A549 (cell line): ENCODE measurements at regions not wholly inside any gene's neighbourhood (a gene's known extent, or its start where the extent isn't known, plus 50 kb on each side); places are given as distances from the start of the nearest gene placed in this dataset.

Experiments
- ATAC-seq, 2 experiments: fragments of 200-7000 bp in 1 of 2; fragments of >200 bp in 1 of 2; cut with Nextera tagmentation in 1 of 2; cut with Tn5 transposase in 1 of 2; 3 replicates each; pipeline versions ENCODE4 v1.8.0 to v1.9.1; 2018 to 2020; ENCODE audit warnings: mild to moderate bottlenecking in 1 of 2, moderate library complexity in 1 of 2
- CTCF ChIA-PET: fragments of 300-600 bp; sonication (Branson Sonifier 250); formaldehyde crosslinking; extraction: SDS; loops from one replicate; lab custom pipeline; 2021; ENCODE audit warnings: antibody characterized with exemption, inconsistent platforms; lab: Yijun Ruan, JAX
- POLR2A ChIA-PET: fragments of 350-600 bp; formaldehyde crosslinking; extraction: SDS; loops from one replicate; lab custom pipeline; 2021; ENCODE audit warnings: antibody characterized with exemption, inconsistent platforms; lab: Yijun Ruan, JAX
- DNase-seq, 2 experiments: peaks; one replicate each; pipeline versions ENCODE4 v3.0.0 to v3.0.0-alpha.2; 2011 to 2016; ENCODE audit warnings: low read depth in 1 of 2, low spot score in 1 of 2
- FAIRE-seq: peaks from 2 replicates; lab custom pipeline; 2011; peaks lifted over from hg19 to GRCh38; lab: Jason Lieb, UNC
- H3K27ac ChIP-seq, 2 experiments: fragments of >200 bp; sonication (Bioruptor Twin); formaldehyde crosslinking; 3 replicates each; pipeline ENCODE4 v1.5.1; 2016 to 2017
- H3K4me1 ChIP-seq: fragments of >200 bp; sonication (Bioruptor Twin); formaldehyde crosslinking; 3 replicates; pipeline ENCODE4 v1.6.1; 2016
- H3K4me2 ChIP-seq: fragments of >200 bp; sonication (Bioruptor Twin); formaldehyde crosslinking; 3 replicates; pipeline ENCODE4 v1.6.1; 2016
- H3K4me3 ChIP-seq: fragments of >200 bp; sonication (Bioruptor Twin); formaldehyde crosslinking; 3 replicates; pipeline ENCODE4 v1.5.1; 2016
- H3K9me3 ChIP-seq: fragments of >200 bp; sonication (Bioruptor Twin); formaldehyde crosslinking; 3 replicates; pipeline ENCODE4 v1.6.1; 2016
- CBX2 ChIP-seq: fragments of 200-600 bp; sonication (generic); IDR thresholded peaks from 2 replicates; pipeline ENCODE4 v1.6.1; 2016; ENCODE audit warnings: low read depth, mild to moderate bottlenecking, borderline replicate concordance
- CBX8 ChIP-seq: fragments of 200-600 bp; sonication (generic); IDR thresholded peaks from 2 replicates; pipeline ENCODE4 v1.6.1; 2016
- CHD2 ChIP-seq: fragments of 150-350 bp; IDR thresholded peaks from 2 replicates; pipeline ENCODE4 v1.6.1; 2014; ENCODE audit warnings: low read length; ENCODE audit not compliant: partially characterized antibody
- EHF ChIP-seq: fragments of 250-450 bp; sonication (Bioruptor Pico); IDR thresholded peaks from 2 replicates; pipeline ENCODE4 v1.5.0; 2020; ENCODE audit warnings: mild to moderate bottlenecking
- EP300 ChIP-seq, 2 experiments: fragments of >200 bp; sonication (Bioruptor Twin); formaldehyde crosslinking; IDR thresholded peaks; 2 replicates in 1 of 2; 3 replicates in 1 of 2; pipeline ENCODE4 v1.6.1; 2016 to 2017
- FOSB ChIP-seq: fragments of 250-450 bp; sonication (Bioruptor Pico); IDR thresholded peaks from 2 replicates; pipeline ENCODE4 v1.5.0; 2020; ENCODE audit warnings: mild to moderate bottlenecking, moderate library complexity
- FOXS1 ChIP-seq: fragments of 250-450 bp; sonication (Bioruptor Pico); IDR thresholded peaks from 2 replicates; pipeline ENCODE4 v1.5.0; 2020; ENCODE audit warnings: mild to moderate bottlenecking, moderate library complexity
- GATA3 ChIP-seq: IDR thresholded peaks from 2 replicates; pipeline ENCODE4 v1.6.1; 2012; ENCODE audit warnings: borderline replicate concordance
- HDAC2 ChIP-seq: fragments of 200-600 bp; sonication (generic); IDR thresholded peaks from 2 replicates; pipeline ENCODE4 v1.6.1; 2016
- HOXA7 ChIP-seq: fragments of 250-450 bp; sonication (Bioruptor Pico); IDR thresholded peaks from 2 replicates; pipeline ENCODE4 v1.5.0; 2020; ENCODE audit warnings: mild to moderate bottlenecking, moderate library complexity
- HOXB13 ChIP-seq: fragments of 250-450 bp; sonication (Bioruptor Pico); IDR thresholded peaks from 2 replicates; pipeline ENCODE4 v1.5.0; 2020; ENCODE audit warnings: low read depth, mild to moderate bottlenecking, moderate library complexity
- JUN ChIP-seq, 2 experiments: fragments of >200 bp; sonication (Bioruptor Twin); formaldehyde crosslinking; IDR thresholded peaks; 2 replicates in 1 of 2; 3 replicates in 1 of 2; pipeline ENCODE4 v1.6.1; 2016 to 2017
- KDM5A ChIP-seq: fragments of 200-600 bp; sonication (generic); IDR thresholded peaks from 2 replicates; pipeline ENCODE4 v1.6.1; 2016; ENCODE audit warnings: antibody characterized with exemption, mild to moderate bottlenecking
- NFE2L2 ChIP-seq: fragments of 150-350 bp; conservative IDR thresholded peaks from 2 replicates; pipeline ENCODE4 v1.6.1; 2014; ENCODE audit warnings: low read length
- POLR2A ChIP-seq: IDR thresholded peaks from 2 replicates; pipeline ENCODE4 v1.6.1; 2012; ENCODE audit warnings: mild to moderate bottlenecking, low read length
- RAD21 ChIP-seq, 2 experiments: fragments of >200 bp in 1 of 2; sonication (Bioruptor Twin) in 1 of 2; formaldehyde crosslinking in 1 of 2; IDR thresholded peaks in 1 of 2; conservative IDR thresholded peaks in 1 of 2; 2 replicates in 1 of 2; 3 replicates in 1 of 2; pipeline ENCODE4 v1.6.1; 2012 to 2018; ENCODE audit warnings: inconsistent platforms in 1 of 2
- RARB ChIP-seq: fragments of 250-450 bp; sonication (Bioruptor Pico); IDR thresholded peaks from 2 replicates; pipeline ENCODE4 v1.8.0; 2021; ENCODE audit warnings: mild to moderate bottlenecking, moderate library complexity
- RCOR1 ChIP-seq: fragments of 150-350 bp; IDR thresholded peaks from 2 replicates; pipeline ENCODE4 v1.6.1; 2014; ENCODE audit warnings: antibody characterized with exemption, low read length, low read depth
- SMC3 ChIP-seq: fragments of >200 bp; sonication (Bioruptor Twin); formaldehyde crosslinking; IDR thresholded peaks from 3 replicates; pipeline ENCODE4 v1.6.1; 2018; ENCODE audit warnings: inconsistent platforms
- SREBF2 ChIP-seq: fragments of 450-650 bp; IDR thresholded peaks from 2 replicates; pipeline ENCODE4 v1.6.1; 2014; ENCODE audit warnings: mild to moderate bottlenecking, moderate library complexity
- TFCP2L1 ChIP-seq: fragments of 250-450 bp; sonication (Bioruptor Pico); IDR thresholded peaks from 2 replicates; pipeline ENCODE4 v1.5.0; 2021; ENCODE audit warnings: mild to moderate bottlenecking
- ZFP36 ChIP-seq: fragments of 450-650 bp; IDR thresholded peaks from 2 replicates; pipeline ENCODE4 v1.6.1; 2014; ENCODE audit warnings: borderline replicate concordance; ENCODE audit not compliant: partially characterized antibody
- ZNF302 ChIP-seq: fragments of 250-450 bp; sonication (Bioruptor Pico); IDR thresholded peaks from 2 replicates; pipeline ENCODE4 v1.9.0; 2021; ENCODE audit warnings: inconsistent platforms, mild to moderate bottlenecking, moderate library complexity
- ZSCAN20 ChIP-seq: fragments of 250-450 bp; sonication (Bioruptor Pico); IDR thresholded peaks from 2 replicates; pipeline ENCODE4 v1.8.0; 2022; ENCODE audit warnings: mild to moderate bottlenecking, moderate library complexity
- WGBS: methylation state at CpG from one replicate; pipeline ENCODE4 v1.1.6; 2017; ENCODE audit errors: missing lambda C conversion rate; 5-methylcytosine and 5-hydroxymethylcytosine counted together
- TF ChIP-seq, protein P1 (sequence below): fragments of 250-450 bp; sonication (Bioruptor Pico); IDR thresholded peaks from 2 replicates; pipeline ENCODE4 v1.5.0; 2020; ENCODE audit warnings: low read depth, mild to moderate bottlenecking, moderate library complexity

DNA sequence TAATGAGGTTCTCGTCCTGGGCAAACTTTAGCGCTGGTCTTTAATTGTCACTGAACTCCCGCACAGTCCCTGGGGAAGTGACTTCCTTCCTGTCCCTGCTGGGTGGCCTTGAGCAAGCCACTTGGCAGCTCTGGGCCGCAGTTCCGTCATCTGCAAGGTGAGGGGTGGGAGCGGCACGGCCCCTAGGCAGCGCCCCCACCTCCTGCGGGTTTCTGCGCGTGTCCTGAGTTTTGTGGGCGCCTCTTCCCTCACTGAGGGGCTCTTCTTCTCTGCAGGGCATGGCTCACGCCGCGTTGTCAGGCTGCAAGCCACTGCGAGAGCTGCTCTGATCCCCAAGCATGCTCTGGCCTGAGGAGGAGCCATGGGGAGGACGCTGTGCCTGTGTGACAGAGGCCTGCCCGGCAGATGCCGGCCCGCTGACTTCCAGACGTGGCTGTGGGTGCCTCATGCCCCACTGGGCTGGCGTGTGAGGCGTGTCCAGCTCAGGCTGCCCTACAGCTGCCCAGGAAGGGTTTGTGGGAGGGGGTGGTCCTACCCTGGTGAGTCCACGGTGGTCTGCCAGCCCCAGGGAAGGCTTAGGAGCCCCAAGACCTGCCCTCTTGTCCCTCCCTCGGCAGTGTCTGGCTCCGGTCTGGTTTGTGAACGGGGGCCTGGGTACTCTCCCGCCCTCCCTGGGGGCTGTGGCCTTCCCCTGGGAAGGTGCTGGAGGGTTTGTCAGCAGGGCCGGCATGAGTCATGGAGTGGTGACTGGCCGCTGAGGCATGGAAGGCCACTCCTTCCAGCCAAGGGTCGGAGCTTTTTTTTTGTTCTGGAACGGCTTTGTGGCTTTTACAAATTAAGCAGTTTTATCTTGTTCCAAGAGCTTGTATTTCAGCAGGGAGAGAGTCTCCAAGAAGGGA is 182.0 kb downstream of the SEC14L1 start (continued):
- no peak for TF ChIP-seq ZNF302 (CRISPR knock-in tag)
- TF ChIP-seq FOSB (CRISPR knock-in tag): no peak
- TF ChIP-seq CBX8: no peak
- no peak for TF ChIP-seq HDAC2
- no peak for TF ChIP-seq CHD2
- TF ChIP-seq FOXS1 (CRISPR knock-in tag): no peak
- TF ChIP-seq SMC3: no peak
- peak; percentile 67; the same call in 1 of the 2 replicates for TF ChIP-seq HOXB13 (CRISPR knock-in tag)
- peak; percentile 46 for TF ChIP-seq POLR2A
- no peak for TF ChIP-seq KDM5A
- no peak; the same call in 1 of the 2 replicates for TF ChIP-seq RARB (CRISPR knock-in tag)
- TF ChIP-seq ZFP36: no peak
- TF ChIP-seq EP300 (IDR thresholded peaks at IDR 0.05): peak in 1 of 2 experiments; percentile 42; a peak in 1 of 5 replicates
- TF ChIP-seq CBX2: no peak
- no peak for TF ChIP-seq HOXA7 (CRISPR knock-in tag)
- peak in 1 of 2 experiments; percentile 11; a peak in 2 of 5 replicates for TF ChIP-seq RAD21 (conservative IDR thresholded peaks at IDR 0.05 in 1 of 2, IDR thresholded peaks at IDR 0.05 in 1 of 2)

DNA sequence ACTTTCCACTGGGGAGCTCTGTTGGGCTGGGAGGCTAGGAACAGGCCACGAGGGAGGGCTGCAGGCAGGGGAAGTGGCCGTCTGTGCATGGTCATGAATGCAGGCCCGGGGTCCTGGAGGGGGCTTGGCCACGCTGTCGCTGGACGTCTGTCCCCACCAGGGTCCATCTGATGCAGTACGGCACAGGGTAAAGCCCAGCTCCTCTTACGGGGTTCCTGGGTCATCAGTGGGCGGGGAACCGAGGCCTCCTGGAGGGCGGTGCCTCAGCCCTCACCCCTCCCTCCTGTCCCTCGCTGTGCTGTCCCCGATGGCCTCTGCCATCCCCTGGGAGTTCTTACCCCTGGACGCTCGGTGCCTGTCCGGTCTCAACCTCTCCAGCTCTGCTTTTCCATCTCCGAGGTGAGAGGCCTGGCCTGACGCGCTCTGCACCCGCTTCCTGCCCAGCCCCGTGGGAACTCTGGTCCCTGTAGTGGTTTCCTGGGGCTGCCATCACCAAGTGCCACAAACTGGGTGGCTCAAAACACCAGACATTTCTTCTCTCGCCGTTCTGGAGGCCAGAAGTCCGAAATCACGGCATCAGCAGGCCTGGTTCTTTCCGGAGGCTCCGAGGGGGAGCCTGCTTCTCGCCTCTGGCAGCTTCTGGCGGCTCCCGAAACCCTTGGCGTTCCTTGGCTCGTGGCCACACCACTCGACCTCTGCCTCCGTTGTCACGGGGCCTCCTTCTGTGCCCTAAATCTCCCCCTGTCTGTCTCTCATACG is 182.8 kb downstream of the SEC14L1 start:
- ATAC-seq: peak; percentile 16 to 22
- 30% methylated on average over 36 of the region's 36 CpGs for WGBS
- CTCF ChIA-PET: interaction anchor here (0.6 to 5.7 kb wide), 15 partner anchors 8 to 237 kb away, joined by 3 to 33 read pairs (median 5); no protein-coding TSS in a partner anchor
- POLR2A ChIA-PET: interaction anchor here (0.6 to 6.4 kb wide), 6 partner anchors 37 to 717 kb away, joined by 3 to 98 read pairs (median 5); partner anchors contain the start of gene TNRC6C
- Histone ChIP-seq H3K9me3 (no peaks in the 10 kb centered on the region), H3K4me1 (peaks cover 76% of the 10 kb centered on the region), H3K4me2 (peak overlapping the region; percentile 97), H3K27ac (peak overlapping the region; percentile 93 to 96), H3K4me3 (peak overlapping the region; percentile 37)
- no peak for TF ChIP-seq RCOR1
- TF ChIP-seq TFCP2L1 (CRISPR knock-in tag): 0 out of 2 replicates have a peak, but pooled peaks have one; percentile 46
- FAIRE-seq: no peak
- peak; percentile 72 to 77 for DNase-seq

DNA sequence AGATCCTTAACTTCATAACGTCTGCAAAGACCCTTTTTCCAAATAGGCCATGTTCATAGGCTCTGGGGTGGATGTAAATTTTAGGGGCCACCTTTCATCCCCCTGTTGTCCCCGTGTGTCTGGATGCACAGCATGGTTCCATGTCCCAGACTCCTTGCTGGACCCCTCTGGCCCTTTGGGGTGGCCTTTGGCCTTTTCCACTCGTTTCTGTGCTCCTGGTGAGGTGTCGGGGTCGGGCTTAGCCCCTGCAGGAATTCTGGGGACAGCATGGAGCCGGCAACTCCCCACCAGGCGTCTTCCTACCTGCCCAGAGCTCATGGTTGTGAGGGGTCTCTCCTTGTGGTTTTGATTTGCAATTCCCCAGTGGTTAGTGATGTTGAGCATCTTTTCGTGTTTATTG is 183.5 kb downstream of the SEC14L1 start:
- CTCF ChIA-PET: interaction anchor here (0.8 to 5.7 kb wide), 8 partner anchors 8 to 128 kb away, joined by 3 to 33 read pairs (median 4); no protein-coding TSS in a partner anchor
- POLR2A ChIA-PET: interaction anchor here (1.8 to 6.4 kb wide), 2 partner anchors 38 to 634 kb away, joined by 7 to 98 read pairs; partner anchors contain the start of gene TNRC6C
- 82% methylated on average over 8 of the region's 8 CpGs for WGBS
- FAIRE-seq: no peak
- no peak for TF ChIP-seq GATA3
- 0 out of 2 replicates have a peak, but pooled peaks have one; percentile 26 for TF ChIP-seq EHF (CRISPR knock-in tag)
- TF ChIP-seq, all 56 proteins: peak for 1
- peaks cover 76% of the 10 kb centered on the region for H3K4me1 ChIP-seq
- DNase-seq (no peak), ATAC-seq (no peak)
- H3K4me2 ChIP-seq: peak overlapping the region; percentile 97
- peak overlapping the region; percentile 37 for H3K4me3 ChIP-seq
- H3K27ac ChIP-seq: peak overlapping the region; percentile 93 to 96
- no peaks in the 10 kb centered on the region for H3K9me3 ChIP-seq

DNA sequence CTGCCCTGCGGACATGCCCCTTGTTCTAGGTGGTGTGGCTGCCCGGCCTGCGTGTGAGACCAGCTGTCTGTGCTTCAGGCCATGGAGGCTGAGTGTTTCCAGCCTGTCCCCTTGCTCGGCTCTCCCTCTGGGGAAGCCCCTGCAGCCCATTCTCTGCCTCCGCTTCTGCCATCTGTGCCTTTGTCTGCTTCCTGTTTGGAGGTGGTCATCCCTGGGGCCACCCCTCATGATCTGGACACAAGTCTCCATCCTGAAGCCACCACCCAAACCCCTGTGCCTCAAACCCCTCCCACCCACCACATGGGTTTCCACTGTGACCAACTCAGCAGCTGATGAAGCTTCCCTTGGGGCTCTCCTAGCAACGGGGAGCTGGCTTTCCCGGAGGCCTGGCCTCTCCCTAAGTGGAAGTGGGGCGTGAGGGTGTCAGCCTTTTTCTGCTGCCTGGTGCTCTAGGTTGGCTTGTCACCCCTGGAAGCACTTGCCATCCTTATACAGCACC is 184.9 kb downstream of the SEC14L1 start:
- Histone ChIP-seq H3K4me1 (peaks cover 89% of the 10 kb centered on the region), H3K9me3 (no peaks in the 10 kb centered on the region), H3K4me2 (peak overlapping the region; percentile 97), H3K4me3 (no peak overlapping the region), H3K27ac (peak overlapping the region; percentile 93 to 96)
- TF ChIP-seq RARB (CRISPR knock-in tag): no peak
- TF ChIP-seq JUN (IDR thresholded peaks at IDR 0.05): no peak
- TF ChIP-seq ZSCAN20: no peak
- TF ChIP-seq SREBF2: no peak
- TF ChIP-seq, protein P1, sequence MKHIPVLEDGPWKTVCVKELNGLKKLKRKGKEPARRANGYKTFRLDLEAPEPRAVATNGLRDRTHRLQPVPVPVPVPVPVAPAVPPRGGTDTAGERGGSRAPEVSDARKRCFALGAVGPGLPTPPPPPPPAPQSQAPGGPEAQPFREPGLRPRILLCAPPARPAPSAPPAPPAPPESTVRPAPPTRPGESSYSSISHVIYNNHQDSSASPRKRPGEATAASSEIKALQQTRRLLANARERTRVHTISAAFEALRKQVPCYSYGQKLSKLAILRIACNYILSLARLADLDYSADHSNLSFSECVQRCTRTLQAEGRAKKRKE (CRISPR knock-in tag): no peak
- no peak for TF ChIP-seq NFE2L2
- TF ChIP-seq FOXS1 (CRISPR knock-in tag): no peak
- DNase-seq (no peak), ATAC-seq (no peak), FAIRE-seq (no peak)
- ChIA-PET CTCF (interaction anchor here (1.0 to 9.3 kb wide), 9 partner anchors 10 to 167 kb away, joined by 3 to 229 read pairs (median 5); no protein-coding TSS in a partner anchor), POLR2A (interaction anchor here (1.2 to 6.4 kb wide), 4 partner anchors 39 to 633 kb away, joined by 3 to 98 read pairs (median 5); partner anchors contain the start of gene TNRC6C)
- 42% methylated on average over 7 of the region's 8 CpGs for WGBS
